WI38 (cell line): ENCODE measurements at regions not wholly inside any gene's neighbourhood (a gene's known extent, or its start where the extent isn't known, plus 50 kb on each side); places are given as distances from the start of the nearest gene placed in this dataset.

Source experiments
- H3K4me3 ChIP-seq: 2 replicates; pipeline ENCODE4 v1.5.1; 2011; ENCODE audit warnings: low read depth, mild to moderate bottlenecking, control low read depth, low read length
- CTCF ChIP-seq: IDR thresholded peaks from 2 replicates; pipeline ENCODE4 v1.5.1; 2012; ENCODE audit warnings: low read depth, mild to moderate bottlenecking, control low read depth, low read length

DNA sequence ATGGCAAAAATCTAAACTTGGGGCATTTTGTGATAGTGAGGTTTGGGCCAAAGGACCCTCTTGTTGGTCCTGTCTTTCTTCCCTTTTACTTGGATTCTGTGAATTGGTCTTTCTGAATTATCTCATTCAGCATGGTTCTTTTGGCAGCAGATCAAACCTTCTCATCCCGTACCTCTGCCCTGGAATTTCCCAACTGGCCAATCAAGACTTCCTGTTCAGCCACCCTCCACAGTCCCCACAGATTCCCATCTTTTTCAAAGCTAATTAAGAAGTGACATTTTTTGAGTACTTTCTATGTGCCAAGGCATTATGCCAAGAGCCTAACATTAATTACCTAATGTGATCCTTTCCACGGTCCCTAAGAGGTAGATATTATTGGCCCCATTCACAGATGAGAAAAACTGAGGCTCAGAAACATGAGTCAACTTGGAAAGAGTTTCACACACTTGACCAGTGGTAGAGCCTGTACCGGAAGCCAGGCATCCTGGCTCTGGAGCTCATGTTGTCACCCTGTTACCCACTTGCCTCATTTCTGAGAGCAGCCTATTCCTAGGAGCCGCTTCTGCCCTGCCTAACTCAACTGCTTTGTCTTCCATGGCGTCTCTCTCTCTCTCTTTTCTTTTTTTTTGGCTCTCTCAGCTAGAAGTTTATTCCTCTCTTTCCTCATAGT is 135.9 kb downstream of the C12orf75 start:
- TF ChIP-seq CTCF: no peak
- no peak overlapping the region for H3K4me3 ChIP-seq

DNA sequence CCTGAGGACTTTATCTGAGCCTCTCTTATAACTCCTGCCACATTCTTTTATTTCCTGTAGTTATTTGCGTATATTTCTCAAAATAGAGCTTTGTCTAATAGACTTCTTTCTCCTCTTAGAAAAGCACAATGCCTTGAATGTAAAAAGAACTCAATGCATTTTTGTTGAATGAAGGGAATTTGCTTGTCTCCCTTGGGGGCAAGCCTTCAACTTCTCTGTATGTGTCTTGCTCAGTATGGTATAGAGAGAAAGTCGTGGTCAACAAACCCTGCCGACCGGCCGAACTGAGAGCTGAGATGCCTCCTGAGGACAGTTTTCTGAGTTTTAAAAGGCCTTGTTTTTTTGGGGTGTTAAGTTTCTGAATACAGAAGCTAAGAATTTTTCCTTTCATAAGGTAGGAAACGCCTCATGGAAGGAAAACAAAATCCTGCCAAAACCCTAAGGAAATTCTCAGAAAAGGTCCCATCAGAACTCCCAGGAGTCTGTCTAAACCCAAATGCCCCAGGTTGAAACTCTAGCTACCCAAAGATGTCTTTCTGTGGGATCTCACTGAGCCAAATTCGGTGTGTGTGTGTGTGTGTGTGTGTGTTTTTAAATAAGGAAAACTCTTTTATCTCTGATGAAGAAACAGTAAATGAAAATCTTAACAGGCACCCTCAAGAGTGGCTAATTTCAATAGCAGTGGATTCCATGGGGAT is 136.6 kb downstream of the C12orf75 start:
- no peak for TF ChIP-seq CTCF
- H3K4me3 ChIP-seq: no peak overlapping the region

GRCh38 chr12:105467710-105468366 is 137.3 kb downstream of the C12orf75 start:
- H3K4me3 ChIP-seq: no peak overlapping the region
- no peak for TF ChIP-seq CTCF

DNA sequence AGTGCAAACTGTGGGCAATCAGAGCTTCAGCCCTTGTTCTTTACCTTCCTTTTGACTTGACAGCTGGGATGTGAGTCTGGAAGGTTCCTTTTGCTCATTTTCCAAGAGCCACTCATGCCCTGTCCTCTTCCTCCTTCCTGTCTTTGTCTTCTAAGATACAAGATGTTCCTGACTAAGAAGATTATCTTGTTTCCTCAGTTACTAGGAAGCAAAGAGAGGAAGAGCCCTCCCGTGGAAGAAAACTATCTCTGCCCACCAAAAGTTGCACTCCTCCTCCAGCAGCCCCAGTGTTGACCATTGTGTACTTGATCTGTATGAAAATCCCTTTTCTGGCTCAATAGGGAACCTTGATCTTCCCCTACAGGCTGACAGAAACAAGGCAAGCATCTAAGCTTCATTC is 138.0 kb downstream of the C12orf75 start:
- H3K4me3 ChIP-seq: no peak overlapping the region
- TF ChIP-seq CTCF: no peak

GRCh38 chr12:105469211-105469610 is 138.7 kb downstream of the C12orf75 start:
- H3K4me3 ChIP-seq: no peak overlapping the region
- TF ChIP-seq CTCF: no peak

- TF ChIP-seq CTCF: no peak
- H3K4me3 ChIP-seq: no peak overlapping the region
These were observed 139.2 kb downstream of the C12orf75 start for GRCh38 chr12:105469701-105470100.

DNA sequence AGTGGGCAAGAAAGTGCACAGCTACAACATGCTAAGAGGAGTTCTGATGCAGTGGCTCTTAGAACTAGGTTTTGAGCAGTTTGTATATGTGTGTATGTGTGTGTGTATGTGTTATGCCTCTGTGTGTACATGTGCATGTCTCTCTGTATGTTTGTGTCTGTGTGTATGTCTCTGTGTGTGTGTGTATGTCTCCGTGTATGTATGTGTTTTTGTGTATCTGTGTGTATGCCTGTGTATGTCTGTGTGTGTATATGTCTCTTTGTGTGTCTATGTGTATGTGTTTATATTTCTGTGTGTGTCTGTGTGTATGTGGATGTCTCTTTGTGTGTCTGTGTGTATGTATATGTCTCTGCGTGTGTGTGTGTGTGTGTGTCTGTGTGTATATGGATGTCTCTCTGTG is 139.6 kb downstream of the C12orf75 start:
- no peak for TF ChIP-seq CTCF
- no peak overlapping the region for H3K4me3 ChIP-seq
